ACHN (cell line): ENCODE measurements at regions not wholly inside any gene's neighbourhood (a gene's known extent, or its start where the extent isn't known, plus 50 kb on each side); places are given as distances from the start of the nearest gene placed in this dataset.
"Not testable (repeated sequence)": the region's sequence is repeated elsewhere in the genome, so short reads cannot be mapped to it uniquely, and the experiment has no call there.

Source experiments
- DNase-seq: peaks from one replicate; pipeline ENCODE4 v3.0.0-alpha.2; 2015
- in situ Hi-C: cut with HindIII; loops from 2 replicates; pipeline ENCODE4 v1.10.0; 2017; ENCODE audit warnings: low sequenced_read_pairs, low pct_ligation_motif_present, low pct_unique_long_range_greater_than_20kb

DNA sequence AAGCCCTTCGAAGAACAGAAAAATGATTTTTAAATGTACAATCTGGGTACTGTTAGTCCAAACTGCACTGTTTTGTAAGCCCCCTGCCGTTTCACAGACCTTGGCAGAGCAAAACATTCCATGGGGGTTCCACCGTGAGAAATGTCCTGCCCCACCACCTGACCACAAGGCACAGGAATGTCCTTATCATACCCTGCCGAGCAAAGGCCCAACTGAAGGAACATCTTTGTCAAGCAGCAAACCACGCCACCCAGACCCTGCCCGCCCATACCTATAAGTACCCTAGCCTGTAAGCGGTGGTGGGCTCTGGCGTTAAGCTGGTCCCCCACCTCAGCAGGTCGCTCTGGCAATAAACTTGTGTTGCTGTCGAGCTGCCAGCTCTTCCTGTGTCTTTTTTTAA is 181.6 kb upstream of the PZP start:
- in situ Hi-C loops: no loop called here
- no peak for DNase-seq

DNA sequence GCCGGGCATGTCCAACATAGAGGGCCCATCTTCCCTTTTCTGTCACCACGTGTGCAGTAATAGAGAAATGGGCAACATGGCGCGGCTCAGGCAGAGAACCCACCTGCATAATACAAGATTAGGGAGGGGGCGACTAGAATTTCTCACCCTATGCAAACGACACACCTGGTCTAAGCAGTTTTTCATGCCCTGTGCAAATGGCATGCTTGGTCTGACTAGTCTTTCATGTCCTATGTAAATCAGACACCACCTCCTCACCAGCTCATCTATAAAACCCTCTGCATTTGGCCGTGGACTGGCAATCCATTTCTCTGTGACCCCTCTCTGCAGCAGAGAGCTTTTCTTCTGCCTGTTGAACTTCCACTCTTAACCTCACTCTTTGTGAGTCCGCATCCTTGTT is 180.2 kb upstream of the PZP start:
- in situ Hi-C loops: no loop called here

DNA sequence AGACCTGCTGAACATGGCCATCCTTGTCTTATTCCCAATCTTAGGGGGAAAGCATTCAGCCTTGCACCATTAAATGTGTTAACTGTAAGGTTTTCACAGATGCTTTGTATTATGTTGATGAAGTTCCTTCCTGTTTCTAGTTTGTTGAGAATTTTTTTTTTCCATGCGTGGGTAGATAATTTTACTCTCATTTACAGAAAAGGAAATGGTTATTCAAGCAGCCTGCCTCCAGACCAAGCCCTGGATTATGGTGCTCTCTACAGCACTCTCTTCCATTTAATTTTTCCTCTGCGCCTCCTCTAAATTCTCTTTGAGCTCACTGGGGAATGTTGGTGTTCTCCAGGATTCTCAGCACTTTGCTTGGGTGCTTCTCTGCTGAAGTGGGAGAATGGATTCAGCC is 179.3 kb upstream of the PZP start:
- in situ Hi-C loops: no loop called here
- DNase-seq: no peak

More for the DNA sequence above, 180.2 kb upstream of the PZP start:
- DNase-seq: no peak

DNA sequence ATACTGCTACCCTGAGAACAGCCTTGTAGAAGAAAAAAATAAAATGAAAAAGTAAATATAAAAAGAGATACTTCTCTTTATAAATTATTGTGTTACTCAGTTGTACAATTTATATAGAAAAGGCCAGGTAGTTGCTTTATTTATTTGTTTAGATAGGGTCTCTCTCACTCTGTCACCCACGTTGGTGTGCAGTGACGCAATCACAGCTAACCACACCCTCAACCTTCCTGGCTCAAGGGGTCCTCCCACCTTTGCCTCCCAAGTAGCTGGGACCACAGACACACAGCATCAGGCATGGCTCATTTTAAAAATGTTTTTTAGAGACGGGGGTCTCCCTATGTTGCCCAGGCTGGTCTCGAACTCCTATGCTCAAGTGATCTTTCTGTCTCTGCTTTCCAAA is 175.4 kb upstream of the PZP start:
- no peak for DNase-seq
- in situ Hi-C loops: no loop called here

DNA sequence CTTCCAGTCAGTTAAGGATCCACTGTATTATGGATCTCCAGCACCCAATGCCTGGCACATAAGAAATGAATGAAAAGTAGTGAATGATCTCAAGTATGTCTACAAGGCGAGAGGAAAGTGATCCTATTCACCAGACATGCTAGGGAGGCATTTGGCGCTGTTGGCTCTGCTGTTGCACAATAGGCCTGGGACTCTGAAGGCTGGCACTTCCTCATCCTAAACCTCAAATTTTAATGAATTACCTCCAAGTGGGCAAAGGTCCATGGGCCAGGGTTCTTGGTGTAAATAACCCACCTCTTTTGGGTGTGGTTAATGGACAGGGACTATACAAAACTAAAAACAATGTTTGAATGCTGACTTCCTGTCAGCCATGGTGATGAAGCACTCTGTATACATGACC is 173.4 kb upstream of the PZP start:
- no peak for DNase-seq

DNA sequence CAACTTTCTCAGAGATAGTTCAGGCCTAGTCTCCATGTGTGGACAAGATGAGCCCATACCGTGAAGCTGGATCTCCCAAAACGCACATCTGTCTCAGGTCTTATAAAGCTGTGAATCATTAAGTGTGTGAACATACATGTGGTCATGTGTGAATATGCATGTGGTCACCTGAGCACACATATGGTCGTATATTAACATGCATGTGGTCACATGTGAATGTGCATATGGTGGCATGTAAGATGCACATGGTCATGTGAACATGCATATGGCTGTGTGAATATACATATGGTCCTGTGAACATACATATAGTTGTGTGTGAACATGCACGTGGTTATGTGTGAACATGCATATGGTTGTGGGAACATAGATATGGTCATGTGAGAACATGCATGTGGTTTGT is 172.5 kb upstream of the PZP start:
- in situ Hi-C loops: no loop called here
- DNase-seq: no peak

More for the DNA sequence above, 173.4 kb upstream of the PZP start:
- in situ Hi-C loops: no loop called here

DNA sequence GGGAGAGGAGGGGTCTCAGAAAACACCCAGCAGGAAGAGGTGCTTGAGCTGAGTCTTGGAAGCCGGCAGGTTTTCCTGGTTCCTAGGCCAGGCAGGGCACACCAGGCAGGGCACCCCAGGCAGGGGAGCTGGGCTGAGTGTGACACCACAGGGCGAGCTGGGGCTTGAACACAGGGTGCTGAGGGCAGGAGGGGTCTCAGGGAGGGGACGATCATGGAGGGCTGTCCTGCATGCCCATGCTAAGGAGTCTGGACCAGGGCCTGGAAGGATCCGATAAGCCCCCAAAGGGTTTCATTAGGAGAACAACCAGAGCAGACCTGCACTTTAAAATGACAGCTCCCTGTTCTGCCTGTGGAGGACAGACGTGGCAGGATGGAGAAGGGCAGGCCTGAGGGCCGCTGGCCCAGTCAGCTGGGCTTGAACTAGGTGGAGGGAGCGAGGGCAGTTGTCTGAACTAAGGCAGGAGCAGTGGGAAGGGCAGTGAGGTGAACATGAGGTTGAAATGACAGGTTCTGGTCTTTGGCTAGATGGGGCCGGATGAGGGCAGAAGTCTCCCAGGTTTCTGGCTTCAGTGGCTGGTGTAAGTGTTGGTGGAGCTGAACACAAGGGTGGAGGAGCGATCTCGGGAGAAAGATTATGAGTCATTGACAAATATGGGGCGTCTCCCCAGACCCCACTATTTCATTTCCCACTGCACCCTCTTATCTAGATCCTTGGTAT is 171.0 kb upstream of the PZP start:
- no peak for DNase-seq
- in situ Hi-C loops: no loop called here

DNA sequence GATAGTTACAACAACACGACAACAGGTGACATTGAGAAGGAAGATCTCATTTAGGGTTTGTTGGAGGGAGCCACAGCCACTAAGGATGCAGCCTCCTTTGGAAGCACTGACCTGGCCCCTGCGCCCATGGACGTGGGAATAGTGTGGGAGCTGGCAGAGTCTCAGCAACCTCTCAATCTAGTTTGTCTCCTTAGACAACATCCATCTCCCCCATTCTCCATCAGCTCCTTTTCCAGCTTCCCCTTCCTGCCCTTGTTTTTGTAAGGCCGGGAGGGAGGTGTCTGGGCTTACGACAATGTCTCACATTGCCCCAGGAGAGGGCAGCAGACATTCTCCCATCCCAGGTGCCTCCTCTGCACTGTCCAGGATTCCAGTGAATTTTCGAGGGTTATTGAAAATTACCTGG is 170.2 kb upstream of the PZP start:
- DNase-seq: peak; percentile 34
- in situ Hi-C loops: no loop called here

DNA sequence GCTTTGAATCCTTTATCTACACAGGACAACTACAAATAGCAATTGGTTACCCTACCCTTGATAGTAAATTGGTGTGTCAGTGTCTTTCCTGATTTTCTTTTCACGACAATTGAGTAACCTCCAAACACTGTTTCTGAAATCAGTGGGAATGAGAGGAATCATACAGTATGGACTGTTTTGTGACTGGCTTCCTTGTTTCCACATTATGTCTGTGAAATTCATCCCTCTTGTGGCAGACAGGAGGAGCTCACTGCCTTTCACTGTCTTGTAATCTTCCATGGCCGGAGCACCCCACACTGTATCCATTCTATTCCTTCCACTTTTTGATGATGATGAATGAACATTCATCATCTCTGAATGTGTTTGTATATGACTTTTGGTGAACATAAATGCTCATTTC is 164.0 kb upstream of the PZP start:
- in situ Hi-C loops: no loop called here
- DNase-seq: peak; percentile 39

DNA sequence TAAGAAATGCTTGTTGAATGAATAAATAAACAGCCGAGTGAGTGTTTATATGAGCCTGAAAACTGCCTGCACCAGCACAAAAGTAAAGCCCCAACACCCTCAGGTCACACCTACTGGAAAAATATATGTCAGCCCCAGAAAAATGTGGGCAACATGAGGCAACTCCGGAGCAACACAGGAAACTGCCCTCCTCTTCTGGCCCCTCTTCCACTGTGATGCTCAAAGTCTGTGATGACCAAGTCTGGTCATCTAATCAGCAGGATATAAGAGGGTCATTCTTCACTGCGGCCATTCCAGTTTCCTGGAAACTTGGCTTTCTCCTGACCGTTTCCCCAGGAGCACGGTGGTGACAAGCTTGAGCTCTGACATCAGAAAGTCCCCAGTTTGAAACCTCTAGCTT is 159.6 kb upstream of the PZP start:
- in situ Hi-C loops: no loop called here
- no peak for DNase-seq

DNA sequence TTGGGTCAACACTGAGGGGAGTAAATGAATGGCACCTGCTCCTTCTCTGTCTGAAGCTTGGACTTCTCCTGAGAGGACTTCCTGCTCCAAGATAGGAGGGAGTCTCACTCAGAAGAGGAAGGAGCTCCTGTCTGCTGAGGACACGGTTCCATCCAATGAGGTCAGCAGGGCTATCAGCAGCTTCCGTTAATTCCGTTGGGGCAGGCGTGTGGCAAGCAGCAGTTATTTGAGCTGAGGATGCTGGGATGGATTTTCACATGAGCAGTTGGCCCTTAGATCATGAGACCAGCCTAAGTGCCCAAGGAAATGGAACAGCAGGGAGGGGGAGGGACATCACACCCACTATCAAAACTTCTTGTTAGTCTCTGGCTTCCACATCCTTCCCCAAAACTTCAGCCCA is 159.0 kb upstream of the PZP start:
- in situ Hi-C loops: no loop called here
- no peak for DNase-seq

DNA sequence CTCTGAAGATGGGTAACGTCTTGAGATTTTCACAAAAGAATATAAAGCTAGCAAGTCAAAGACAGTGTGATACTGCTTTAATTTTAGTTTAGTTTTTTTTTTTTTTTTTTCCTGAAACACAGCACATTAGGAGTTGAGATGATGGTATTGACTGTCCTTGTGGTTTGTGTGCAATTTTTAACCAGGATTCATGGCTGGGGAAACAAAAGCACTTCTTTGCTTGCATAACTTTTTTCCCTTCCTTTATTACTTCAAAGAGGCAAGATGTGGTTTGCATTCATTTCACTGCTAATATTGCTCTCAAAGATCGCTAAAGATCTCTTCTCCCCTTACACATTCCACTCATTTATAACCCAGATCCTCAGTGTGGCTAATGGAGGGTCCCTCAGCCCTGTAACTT is 157.1 kb upstream of the PZP start:
- peak; percentile 14 for DNase-seq
- in situ Hi-C loops: no loop called here

DNA sequence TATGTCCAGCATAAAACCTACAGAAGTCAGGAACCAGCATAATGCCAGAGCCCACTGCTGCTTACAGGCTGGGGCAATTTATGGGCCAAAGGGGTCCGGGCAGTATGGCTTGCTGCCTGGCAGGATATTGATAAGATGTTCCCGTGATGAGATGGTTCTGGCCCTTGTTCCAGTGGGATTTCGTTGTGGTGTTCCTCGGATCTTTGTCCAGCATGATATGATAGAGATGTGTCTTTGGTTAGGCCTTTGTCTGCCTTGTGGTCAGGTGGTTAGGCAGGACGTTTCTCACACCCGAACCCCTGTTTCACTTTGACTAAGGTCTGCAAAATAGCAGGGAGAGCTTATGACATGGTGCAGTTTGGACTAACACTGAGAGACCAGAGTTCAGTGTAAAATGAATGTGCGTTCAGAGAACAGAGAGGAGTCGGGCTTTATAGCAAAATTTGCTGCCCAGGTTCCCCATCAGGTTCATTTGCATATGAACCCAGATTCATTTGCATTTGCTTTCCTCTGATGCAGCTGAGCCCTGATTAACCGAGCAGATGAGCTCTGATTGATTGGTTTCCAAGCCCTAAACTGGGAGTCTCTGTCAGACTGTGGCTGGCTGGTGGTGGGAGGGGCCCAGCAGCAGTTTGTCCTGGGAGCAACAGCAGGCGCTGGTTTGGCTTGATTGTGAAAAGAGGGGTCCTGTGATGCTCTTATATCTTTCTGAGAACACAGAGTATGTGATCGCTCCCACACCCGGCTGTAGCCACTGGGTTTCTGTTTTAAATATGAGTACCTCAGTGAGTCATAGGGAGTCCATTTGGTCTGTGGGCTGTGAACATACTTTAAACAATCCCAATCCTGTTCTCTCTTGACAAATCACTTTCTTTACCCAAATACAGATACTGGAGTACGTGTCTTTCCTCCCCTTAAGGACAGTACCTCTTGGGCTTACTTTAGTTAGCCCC is 156.3 kb upstream of the PZP start:
- peak; percentile 52 for DNase-seq
- in situ Hi-C loops: no loop called here

DNA sequence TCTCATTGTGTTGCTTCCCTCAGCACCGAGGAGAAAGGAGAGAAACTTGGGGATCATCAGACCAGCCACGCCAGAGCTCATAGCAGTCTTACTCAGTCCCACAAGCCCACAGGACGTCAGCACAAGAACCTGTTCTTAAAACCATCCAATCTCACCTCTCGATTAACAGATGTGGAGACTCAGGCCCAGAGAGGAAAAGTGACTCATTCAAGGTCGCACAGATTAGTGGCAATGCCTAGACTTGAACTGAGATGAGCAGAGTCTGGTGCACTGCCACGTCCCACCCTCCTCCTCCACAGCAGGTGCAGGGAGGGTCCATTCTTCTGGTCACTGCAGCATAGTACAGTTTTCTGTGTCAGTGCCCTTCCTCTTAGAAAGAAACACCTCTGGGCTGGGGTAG is 154.9 kb upstream of the PZP start:
- in situ Hi-C loops: no loop called here
- DNase-seq: no peak

DNA sequence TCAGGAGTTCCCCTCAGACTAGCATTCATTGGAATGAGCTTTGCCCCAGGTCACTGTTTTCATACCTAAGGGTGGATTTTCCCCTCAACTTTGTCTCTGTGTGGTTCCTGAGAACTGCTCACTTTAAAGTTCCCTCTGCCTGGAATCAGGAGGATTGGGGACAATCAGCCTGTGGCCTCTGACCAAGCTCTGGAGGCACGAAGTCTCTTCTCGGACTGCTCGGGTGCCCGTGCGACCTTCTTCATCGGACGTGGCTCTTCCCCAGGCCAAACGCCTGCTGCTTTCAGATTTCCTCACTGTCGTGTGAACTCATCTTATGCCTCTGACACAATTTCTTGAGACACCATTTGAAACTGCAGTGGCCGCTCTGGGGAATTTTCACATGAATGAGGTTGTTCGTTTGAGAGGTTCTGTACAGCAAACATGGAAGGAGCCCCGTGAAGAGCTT is 153.7 kb upstream of the PZP start:
- in situ Hi-C loops: no loop called here
- no peak for DNase-seq

DNA sequence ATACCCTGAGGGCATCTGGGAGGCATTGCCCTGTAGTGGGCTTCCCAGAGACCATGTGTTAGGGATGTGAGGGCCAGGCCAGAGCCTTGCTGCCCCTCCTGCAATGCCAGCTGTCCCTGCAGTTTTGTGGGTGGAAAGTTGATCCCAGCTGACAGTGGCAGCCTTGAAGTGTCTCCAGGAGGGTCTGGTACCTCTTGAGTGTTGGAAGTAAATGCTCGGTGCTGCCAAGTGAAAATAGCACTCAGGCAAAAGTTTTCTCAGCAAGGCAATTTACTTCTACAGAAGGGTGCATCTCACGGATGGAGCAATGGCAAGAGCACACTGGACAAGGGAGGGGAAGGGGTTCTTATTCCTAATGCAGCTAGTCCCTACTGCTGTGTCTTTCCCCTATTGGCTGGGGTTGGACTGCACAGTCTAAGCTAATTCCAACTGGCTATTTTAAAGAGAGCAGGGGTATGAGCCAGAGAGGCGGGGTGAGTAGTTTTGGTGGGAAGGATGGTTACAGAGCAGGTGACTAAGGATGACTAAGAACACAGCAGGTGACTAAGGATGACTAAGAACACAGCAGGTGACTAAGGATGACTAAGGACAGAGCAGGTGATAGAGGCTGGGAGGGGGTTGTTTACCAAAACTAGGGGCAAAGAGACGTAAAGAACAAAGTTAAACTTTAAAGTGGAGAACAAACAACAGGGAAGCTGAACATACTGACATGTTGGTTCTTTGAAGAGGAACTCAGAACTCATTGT is 146.0 kb upstream of the PZP start:
- in situ Hi-C loops, DNase-seq: not testable (repeated sequence)

DNA sequence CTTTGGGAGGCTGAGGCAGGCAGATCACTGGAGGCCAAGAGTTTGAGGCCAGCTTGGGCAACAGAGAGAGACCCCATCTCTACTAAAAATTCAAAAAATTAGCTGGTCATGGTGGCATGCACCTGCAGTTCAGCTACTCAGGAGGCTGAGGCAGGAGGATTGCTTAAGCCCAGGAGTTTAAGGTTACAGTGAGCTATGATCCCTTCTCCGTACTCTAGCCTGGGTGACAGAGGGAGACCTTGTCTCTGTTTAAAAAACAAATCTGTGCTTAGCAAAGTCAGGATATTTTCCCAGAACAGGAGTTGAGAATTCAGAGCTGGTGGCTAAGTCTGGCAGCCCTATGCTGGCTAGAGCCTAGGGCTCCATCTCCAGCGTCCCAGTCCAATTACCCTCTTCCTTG is 142.9 kb upstream of the PZP start:
- DNase-seq: no peak
- in situ Hi-C loops: no loop called here

DNA sequence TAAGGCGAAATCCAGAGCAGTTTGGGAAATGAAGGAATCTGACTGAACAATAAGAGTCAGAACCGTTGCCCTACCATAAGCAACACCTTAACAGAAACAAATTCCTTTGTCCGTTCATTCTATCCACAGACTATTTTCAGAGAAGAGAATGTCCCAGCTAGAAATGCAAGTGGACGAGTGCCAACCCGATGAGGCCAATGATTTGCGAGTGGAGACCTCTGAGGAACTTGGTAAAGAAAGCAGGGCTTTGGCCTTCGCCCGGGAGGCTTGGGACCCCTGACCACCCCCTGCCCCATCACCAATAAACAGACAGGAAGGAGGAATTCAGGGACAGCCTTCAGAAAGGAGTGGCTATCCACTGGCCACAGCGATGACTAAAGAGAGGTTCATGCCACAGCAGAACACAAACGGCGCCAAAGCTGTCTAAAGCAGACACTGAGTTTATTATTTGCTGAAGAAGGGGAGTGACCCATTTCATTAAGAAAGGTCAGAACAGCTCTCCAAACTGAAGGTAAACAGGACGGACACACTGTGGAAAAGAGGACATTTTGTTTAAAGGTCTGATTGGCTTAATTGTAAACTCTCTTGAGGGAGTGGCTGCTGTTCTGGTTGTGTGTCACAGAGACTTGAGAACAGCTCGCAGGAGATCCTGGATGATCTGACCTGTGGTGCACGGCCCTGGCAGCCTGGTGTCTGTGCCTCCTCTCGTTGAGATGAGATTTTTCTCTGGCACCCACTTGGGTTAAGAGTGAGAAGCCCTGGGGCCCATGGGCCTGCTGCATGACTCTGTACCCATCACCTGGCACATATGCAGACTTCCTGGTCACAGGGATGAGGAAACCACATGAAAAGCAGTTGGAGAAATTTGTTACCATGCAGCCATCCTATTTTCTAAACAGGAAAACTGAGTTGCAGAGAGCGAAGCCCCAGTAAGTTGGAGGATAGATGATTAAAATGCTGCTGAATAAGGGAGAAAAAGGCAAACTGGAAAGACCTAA is 142.0 kb upstream of the PZP start:
- DNase-seq: no peak
- in situ Hi-C loops: no loop called here
